ENCODE measurements at regions not wholly inside any gene's neighbourhood (a gene's known extent, or its start where the extent isn't known, plus 50 kb on each side); places are given as distances from the start of the nearest gene placed in this dataset.

- Histone ChIP-seq H3K9ac (replicated peaks; ENCODE audit: extremely low read depth, insufficient read depth, low read length) (no peak overlapping the region), H3K36me3 (ENCODE audit: control insufficient read depth in 2 of 2, extremely low read depth in 1 of 2, insufficient read depth in 2 of 2, low read length in 2 of 2) (no peaks in the 10 kb centered on the region), H3K4me2 (ENCODE audit: insufficient read depth, low read length) (no peak overlapping the region), H3K79me2 (ENCODE audit: control insufficient read depth, insufficient read depth, low read length) (no peaks in the 10 kb centered on the region), H3K9me1 (replicated peaks; ENCODE audit: control insufficient read depth, extremely low read depth, insufficient read depth, low read length) (no peaks in the 10 kb centered on the region), H3K27me3 (ENCODE audit: control insufficient read depth in 2 of 2, insufficient read depth in 2 of 2, low read length in 2 of 2) (no peaks in the 10 kb centered on the region), H3K27ac (ENCODE audit: insufficient read depth, low read depth, low read length) (no peak overlapping the region), H3K4me3 (replicated peaks in 1 of 3; ENCODE audit: insufficient read depth in 1 of 3, low read depth in 1 of 3, low read length in 3 of 3) (no peak overlapping the region), H4K20me1 (replicated peaks; ENCODE audit: control insufficient read depth, extremely low read depth, insufficient read depth, low read length) (no peaks in the 10 kb centered on the region), H2AFZ (ENCODE audit: low read depth, low read length) (no peak overlapping the region), H3K9me3 (replicated peaks; ENCODE audit: control insufficient read depth, insufficient read depth, low read length) (peaks cover 3% of the 10 kb centered on the region), H3K4me1 (ENCODE audit: control insufficient read depth, extremely low read depth, insufficient read depth, low read length) (no peaks in the 10 kb centered on the region)
- intact Hi-C loops (cut with micrococcal nuclease) (no loop called here), dilution Hi-C loops (cut with MboI; ENCODE audit: extremely low pct_ligation_motif_present, low sequenced_read_pairs) (no loop called here)
- TF ChIP-seq MAX (IDR thresholded peaks at IDR 0.05; ENCODE audit: insufficient read depth, insufficient read length) (no peak), EZH2 (IDR thresholded peaks at IDR 0.05; ENCODE audit: borderline replicate concordance, low read depth, low read length, severe bottlenecking) (no peak), JUN (IDR thresholded peaks at IDR 0.05; ENCODE audit: borderline replicate concordance, insufficient read depth, insufficient read length, low read depth) (no peak), CTCF (IDR thresholded peaks at IDR 0.05; ENCODE audit: extremely low read depth in 1 of 2, insufficient read depth in 1 of 2, low read depth in 1 of 2, low read length in 2 of 2) (no peak)
- FAIRE-seq (no peak), DNase-seq (ENCODE audit: low read depth, low spot score) (no peak)
- ChIA-PET CTCF (no interaction called here), POLR2A (no interaction called here)
- BruUV-seq (replicated peaks): no TSS peak
Measured at GRCh38 chr6:19204445-19204844, 632.7 kb upstream of the ID4 start.

GRCh38 chr6:19205076-19205475, 632.1 kb upstream of the ID4 start:
- H3K79me2 ChIP-seq (ENCODE audit: control insufficient read depth, insufficient read depth, low read length): no peaks in the 10 kb centered on the region
- intact Hi-C loops (cut with micrococcal nuclease): no loop called here
- dilution Hi-C loops (cut with MboI; ENCODE audit: extremely low pct_ligation_motif_present, low sequenced_read_pairs): no loop called here
- FAIRE-seq (no peak), DNase-seq (ENCODE audit: low read depth, low spot score) (no peak)
- H3K4me2 ChIP-seq (ENCODE audit: insufficient read depth, low read length): no peak overlapping the region
- no peak overlapping the region for H3K27ac ChIP-seq (ENCODE audit: insufficient read depth, low read depth, low read length)
- no peaks in the 10 kb centered on the region for H3K9me1 ChIP-seq (replicated peaks; ENCODE audit: control insufficient read depth, extremely low read depth, insufficient read depth, low read length)
- no peaks in the 10 kb centered on the region for H4K20me1 ChIP-seq (replicated peaks; ENCODE audit: control insufficient read depth, extremely low read depth, insufficient read depth, low read length)
- peaks cover 3% of the 10 kb centered on the region for H3K9me3 ChIP-seq (replicated peaks; ENCODE audit: control insufficient read depth, insufficient read depth, low read length)
- no peaks in the 10 kb centered on the region for H3K27me3 ChIP-seq (ENCODE audit: control insufficient read depth in 2 of 2, insufficient read depth in 2 of 2, low read length in 2 of 2)
- no peaks in the 10 kb centered on the region for H3K36me3 ChIP-seq (ENCODE audit: control insufficient read depth in 2 of 2, extremely low read depth in 1 of 2, insufficient read depth in 2 of 2, low read length in 2 of 2)
- TF ChIP-seq EZH2 (IDR thresholded peaks at IDR 0.05; ENCODE audit: borderline replicate concordance, low read depth, low read length, severe bottlenecking): no peak
- no peak for TF ChIP-seq MAX (IDR thresholded peaks at IDR 0.05; ENCODE audit: insufficient read depth, insufficient read length)
- TF ChIP-seq GATA2 (IDR thresholded peaks at IDR 0.05; ENCODE audit: insufficient read depth, insufficient read length, low read depth, low read length): no peak
- no peak for TF ChIP-seq FOS (IDR thresholded peaks at IDR 0.05; ENCODE audit: borderline replicate concordance, insufficient read depth, low read length)
- no peak for TF ChIP-seq POLR2AphosphoS5 (IDR thresholded peaks at IDR 0.05; ENCODE audit: insufficient read depth, low read depth, low read length)
- TF ChIP-seq CTCF (IDR thresholded peaks at IDR 0.05; ENCODE audit: extremely low read depth in 1 of 2, insufficient read depth in 1 of 2, low read depth in 1 of 2, low read length in 2 of 2): no peak
- no peak for TF ChIP-seq POLR2A (IDR thresholded peaks at IDR 0.05; ENCODE audit: low read depth, low read length)
- TF ChIP-seq MYC (IDR thresholded peaks at IDR 0.05; ENCODE audit: low read depth, low read length): no peak
- no peak for TF ChIP-seq JUN (IDR thresholded peaks at IDR 0.05; ENCODE audit: borderline replicate concordance, insufficient read depth, insufficient read length, low read depth)
- H3K4me3 ChIP-seq (replicated peaks in 1 of 3; ENCODE audit: insufficient read depth in 1 of 3, low read depth in 1 of 3, low read length in 3 of 3): no peak overlapping the region
- H3K4me1 ChIP-seq (ENCODE audit: control insufficient read depth, extremely low read depth, insufficient read depth, low read length): no peaks in the 10 kb centered on the region
- no peak overlapping the region for H2AFZ ChIP-seq (ENCODE audit: low read depth, low read length)
- no TSS peak for BruUV-seq (replicated peaks)
- ChIA-PET CTCF (no interaction called here), POLR2A (no interaction called here)
- no peak overlapping the region for H3K9ac ChIP-seq (replicated peaks; ENCODE audit: extremely low read depth, insufficient read depth, low read length)

Data from endothelial cell of umbilical vein (primary cell).